IPS-NIHi7 (cell line): ENCODE measurements at regions not wholly inside any gene's neighbourhood (a gene's known extent, or its start where the extent isn't known, plus 50 kb on each side); places are given as distances from the start of the nearest gene placed in this dataset.
A peak's percentile ranks its signal among the peaks of the same experiment; 100 is the strongest.
"Not testable (repeated sequence)": the region's sequence is repeated elsewhere in the genome, so short reads cannot be mapped to it uniquely, and the experiment has no call there.

Experiments used
- DNase-seq: peaks from one replicate; pipeline ENCODE4 v3.0.0; 2012; ENCODE audit warnings: mixed read lengths; ENCODE audit errors: extremely low spot score

- peak; percentile 80 for DNase-seq
Observed at GRCh38 chr5:163695830-163696578, 190.6 kb downstream of the MAT2B start.

GRCh38 chr5:163696579-163696887 lies 191.1 kb downstream of the MAT2B start:
- no peak for DNase-seq

- no peak for DNase-seq
Observed at GRCh38 chr5:163706053-163706771, 200.8 kb downstream of the MAT2B start.

GRCh38 chr5:163712011-163712410 lies 206.6 kb downstream of the MAT2B start:
- no peak for DNase-seq

GRCh38 chr5:163718272-163718671 lies 212.9 kb downstream of the MAT2B start:
- DNase-seq: no peak

GRCh38 chr5:163724305-163724704 lies 218.9 kb downstream of the MAT2B start:
- DNase-seq: no peak

GRCh38 chr5:163727028-163727427 lies 221.6 kb downstream of the MAT2B start:
- no peak for DNase-seq

- DNase-seq: no peak
Observed at GRCh38 chr5:163730206-163730756, 224.9 kb downstream of the MAT2B start.

- DNase-seq: no peak
Observed at GRCh38 chr5:163731256-163731655, 225.8 kb downstream of the MAT2B start.

- no peak for DNase-seq
Observed at GRCh38 chr5:163735069-163735468, 229.7 kb downstream of the MAT2B start.

GRCh38 chr5:163747586-163747985 lies 242.2 kb downstream of the MAT2B start:
- DNase-seq: no peak

GRCh38 chr5:163748934-163749333 lies 243.5 kb downstream of the MAT2B start:
- DNase-seq: no peak

- DNase-seq: not testable (repeated sequence)
Observed at GRCh38 chr5:163750415-163750814, 245.0 kb downstream of the MAT2B start.

- no peak for DNase-seq
Observed at GRCh38 chr5:163755505-163755904, 250.1 kb downstream of the MAT2B start.

- no peak for DNase-seq
Observed at GRCh38 chr5:163756170-163756569, 250.8 kb downstream of the MAT2B start.

GRCh38 chr5:163757344-163757743 lies 251.9 kb downstream of the MAT2B start:
- DNase-seq: no peak

- no peak for DNase-seq
Observed at GRCh38 chr5:163758283-163758711, 252.9 kb downstream of the MAT2B start.

- DNase-seq: no peak
Observed at GRCh38 chr5:163759000-163759704, 253.7 kb downstream of the MAT2B start.

GRCh38 chr5:163760498-163760897 lies 255.1 kb downstream of the MAT2B start:
- DNase-seq: no peak

GRCh38 chr5:163766936-163767670 lies 261.7 kb downstream of the MAT2B start:
- no peak for DNase-seq

- DNase-seq: no peak
Observed at GRCh38 chr5:163770625-163771024, 265.2 kb downstream of the MAT2B start.

GRCh38 chr5:163772241-163772640 lies 266.8 kb downstream of the MAT2B start:
- no peak for DNase-seq
